Fibroblast of villous mesenchyme (primary cell): ENCODE measurements at regions not wholly inside any gene's neighbourhood (a gene's known extent, or its start where the extent isn't known, plus 50 kb on each side); places are given as distances from the start of the nearest gene placed in this dataset.
A peak's percentile ranks its signal among the peaks of the same experiment; 100 is the strongest.

Experiments
- DNase-seq: peaks from one replicate; pipeline ENCODE4 v3.0.0-alpha.2; 2010; ENCODE audit warnings: low read depth
- H3K4me3 ChIP-seq: 2 replicates; pipeline ENCODE4 v1.5.1; 2011; ENCODE audit warnings: low read depth, mild to moderate bottlenecking, low read length
- CTCF ChIP-seq: IDR thresholded peaks from 2 replicates; pipeline ENCODE4 v1.5.1; 2012; ENCODE audit warnings: low read depth, mild to moderate bottlenecking, low read length; ENCODE audit not compliant: insufficient read depth

- no peak overlapping the region for H3K4me3 ChIP-seq
- no peak for TF ChIP-seq CTCF
- DNase-seq, result no peak
Observed at GRCh38 chr12:74286254-74286653, 251.4 kb upstream of the ATXN7L3B start.

GRCh38 chr12:74292351-74293194, 245.1 kb upstream of the ATXN7L3B start:
- TF ChIP-seq CTCF, result no peak
- peak; percentile 66 for DNase-seq
- H3K4me3 ChIP-seq, result peak overlapping the region; percentile 48

GRCh38 chr12:74293689-74294131, 243.9 kb upstream of the ATXN7L3B start:
- DNase-seq, result no peak
- no peak for TF ChIP-seq CTCF
- no peak overlapping the region for H3K4me3 ChIP-seq

- H3K4me3 ChIP-seq, result no peak overlapping the region
- peak; percentile 32 for TF ChIP-seq CTCF
- peak; percentile 32 for DNase-seq
Observed at GRCh38 chr12:74317078-74317601, 220.5 kb upstream of the ATXN7L3B start.

- no peak for DNase-seq
- H3K4me3 ChIP-seq, result no peak overlapping the region
- TF ChIP-seq CTCF, result no peak
Observed at GRCh38 chr12:74317741-74318140, 219.9 kb upstream of the ATXN7L3B start.

- no peak for TF ChIP-seq CTCF
- DNase-seq, result no peak
- no peak overlapping the region for H3K4me3 ChIP-seq
Observed at GRCh38 chr12:74319886-74320285, 217.7 kb upstream of the ATXN7L3B start.
